ELR (cell line): ENCODE measurements at regions not wholly inside any gene's neighbourhood (a gene's known extent, or its start where the extent isn't known, plus 50 kb on each side); places are given as distances from the start of the nearest gene placed in this dataset.
"Not testable (repeated sequence)": the region's sequence is repeated elsewhere in the genome, so short reads cannot be mapped to it uniquely, and the experiment has no call there.

ENCODE experiments used
- DNase-seq: peaks from one replicate; pipeline ENCODE4 v3.0.0-alpha.2; 2015; ENCODE audit warnings: low read depth

DNA sequence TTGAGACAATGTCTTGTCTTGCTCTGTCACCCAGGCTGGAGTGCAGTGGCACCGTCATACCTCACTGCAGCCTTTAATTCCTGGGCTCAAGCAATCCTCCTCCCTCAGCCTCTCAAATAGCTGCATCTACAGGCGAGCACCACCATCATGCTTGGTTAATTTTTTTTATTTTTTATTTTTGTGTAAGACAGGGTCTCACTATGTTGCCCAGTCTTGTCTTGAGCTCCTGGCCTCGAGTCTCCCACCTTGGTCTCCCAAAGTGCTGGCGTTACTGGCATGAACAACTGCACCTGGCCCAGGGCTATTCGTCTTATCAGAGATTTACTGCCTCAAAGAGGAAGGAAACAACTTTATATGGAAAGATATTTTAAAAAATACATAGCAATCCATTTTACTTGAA is 102.8 kb upstream of the NUPR2 start:
- no peak for DNase-seq

DNA sequence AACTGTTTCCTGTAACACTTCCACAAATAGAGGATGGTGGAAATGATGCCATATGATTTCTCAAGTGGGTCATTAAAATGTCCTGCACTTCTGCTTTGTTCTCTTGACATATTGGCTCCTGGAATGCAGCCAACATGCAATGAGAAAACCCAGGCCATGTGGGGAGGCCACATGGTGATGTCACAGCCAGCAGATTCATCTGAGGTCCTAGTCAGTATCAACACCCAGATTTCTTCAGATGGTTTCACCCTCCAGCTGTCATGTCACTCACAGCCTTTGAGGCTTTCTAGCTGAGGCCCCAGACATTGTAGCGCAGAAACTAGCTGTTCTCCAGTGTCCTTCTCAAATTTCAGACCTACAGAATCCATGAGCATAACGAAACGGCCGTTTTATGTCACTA is 102.3 kb upstream of the NUPR2 start:
- no peak for DNase-seq

DNA sequence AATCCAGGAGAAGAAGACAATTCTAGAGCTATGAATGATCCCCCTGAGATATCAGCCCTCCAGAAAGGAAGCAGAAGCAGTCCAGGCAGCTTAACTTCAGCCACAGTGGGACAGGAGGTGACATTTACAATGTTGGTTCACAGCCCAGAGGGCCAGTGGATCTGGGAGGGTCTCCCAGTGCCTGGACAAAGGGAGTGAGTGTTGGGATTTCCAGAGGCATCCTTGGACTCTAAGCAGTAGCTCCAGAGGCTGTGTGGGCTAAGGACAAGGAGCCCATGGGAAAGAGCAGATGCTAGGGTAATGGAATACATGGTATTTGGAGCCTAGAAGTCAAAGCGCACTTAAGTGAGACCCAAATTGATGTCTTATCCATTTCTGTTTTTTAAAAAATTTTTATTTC is 97.4 kb upstream of the NUPR2 start:
- DNase-seq: no peak

DNA sequence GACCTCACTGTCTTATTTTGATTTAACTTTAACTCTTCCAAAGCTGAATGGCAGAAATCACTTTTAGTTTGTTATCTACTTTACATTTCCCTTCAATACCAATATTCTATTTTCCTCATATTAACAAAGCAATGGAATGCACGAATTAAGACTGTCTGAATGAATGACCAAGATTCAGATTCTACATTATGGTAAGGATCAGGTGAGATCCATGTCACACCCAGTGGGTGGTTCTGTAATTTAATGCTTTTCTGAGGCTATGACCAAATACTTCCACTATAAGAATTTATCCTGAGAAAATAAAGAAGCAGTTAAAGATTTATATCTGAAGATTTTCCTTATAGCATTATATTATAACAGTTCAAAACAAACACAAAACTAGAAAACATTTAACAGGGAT is 90.2 kb upstream of the NUPR2 start:
- DNase-seq: no peak

DNA sequence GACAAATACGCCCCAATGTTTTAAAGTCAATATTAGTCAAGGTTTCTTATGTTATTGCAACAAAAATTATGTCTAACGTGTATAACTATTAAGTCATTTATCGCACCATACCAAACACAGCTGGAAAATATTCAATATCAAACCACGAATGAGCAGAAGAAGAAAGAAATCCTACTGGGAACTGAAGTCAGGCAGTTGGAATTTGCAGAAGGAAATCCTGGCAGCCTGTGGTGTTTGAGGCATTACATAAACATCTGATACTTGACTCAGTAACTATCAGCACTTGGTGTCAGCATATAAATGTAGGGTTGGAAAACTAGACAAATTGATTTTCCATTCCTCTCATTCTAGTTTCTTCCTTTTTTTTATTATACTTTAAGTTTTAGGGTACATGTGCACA is 83.4 kb upstream of the NUPR2 start:
- no peak for DNase-seq

DNA sequence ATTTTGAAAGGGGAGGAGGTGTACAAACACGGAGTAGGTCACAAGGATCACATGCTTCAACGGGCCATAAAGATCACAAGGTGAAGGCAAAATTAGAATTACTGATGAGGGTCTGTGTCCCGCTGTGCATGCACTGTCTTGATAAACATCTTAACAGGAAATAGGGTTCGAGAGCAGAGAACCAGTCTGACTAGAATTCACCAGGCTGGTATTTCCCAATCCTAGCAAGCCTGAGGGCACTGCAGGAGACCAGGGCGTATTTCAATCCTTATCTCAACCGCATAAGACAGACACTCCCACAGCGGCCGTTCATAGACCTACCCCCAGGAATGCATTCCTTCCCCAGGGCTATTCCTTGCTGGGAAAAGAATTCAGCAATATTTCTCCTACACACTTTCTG is 80.0 kb upstream of the NUPR2 start:
- not testable (repeated sequence) for DNase-seq

DNA sequence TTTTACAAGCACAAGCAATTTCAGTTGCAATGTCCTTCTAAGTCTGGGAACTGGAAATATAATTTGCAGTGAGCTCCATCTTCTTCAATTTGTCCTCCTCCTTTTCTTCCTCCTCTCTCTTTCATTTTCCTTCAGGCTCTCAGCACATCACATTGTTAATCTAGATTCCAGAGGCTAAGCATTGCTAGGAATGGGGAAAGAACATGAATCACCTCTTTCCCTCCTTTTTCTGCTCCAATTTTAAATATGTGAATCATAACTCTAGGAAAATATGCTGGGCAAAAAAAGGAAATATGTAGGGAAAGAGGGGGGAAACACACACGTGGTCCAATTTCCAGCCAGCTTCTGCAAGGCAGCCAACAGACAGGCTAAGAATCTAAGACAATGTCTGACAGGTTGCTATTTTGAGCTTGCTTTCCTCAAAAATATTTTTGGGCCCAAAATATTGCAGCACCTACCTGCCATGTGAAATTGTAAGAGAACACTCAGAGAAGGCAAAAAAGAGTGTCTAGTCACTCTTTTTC is 72.7 kb upstream of the NUPR2 start:
- no peak for DNase-seq

DNA sequence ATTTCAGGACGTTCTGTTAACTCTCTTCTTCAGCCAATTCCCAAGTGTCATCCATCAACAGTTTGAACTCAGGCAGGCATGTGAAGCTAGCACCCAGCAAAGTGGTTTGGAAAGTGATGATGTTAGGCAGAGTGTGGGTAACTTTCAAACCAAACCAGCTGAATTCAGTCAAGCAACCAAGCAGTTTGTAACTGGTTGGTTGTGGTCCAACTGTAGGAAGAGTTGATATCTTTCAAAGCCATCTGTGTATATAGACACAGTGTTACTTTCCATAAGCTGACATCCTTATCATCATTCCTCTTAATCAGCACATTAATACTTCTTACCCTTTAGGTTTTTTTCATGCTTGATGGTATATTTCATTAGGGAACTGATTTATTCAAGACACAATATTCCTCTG is 72.2 kb upstream of the NUPR2 start:
- no peak for DNase-seq

DNA sequence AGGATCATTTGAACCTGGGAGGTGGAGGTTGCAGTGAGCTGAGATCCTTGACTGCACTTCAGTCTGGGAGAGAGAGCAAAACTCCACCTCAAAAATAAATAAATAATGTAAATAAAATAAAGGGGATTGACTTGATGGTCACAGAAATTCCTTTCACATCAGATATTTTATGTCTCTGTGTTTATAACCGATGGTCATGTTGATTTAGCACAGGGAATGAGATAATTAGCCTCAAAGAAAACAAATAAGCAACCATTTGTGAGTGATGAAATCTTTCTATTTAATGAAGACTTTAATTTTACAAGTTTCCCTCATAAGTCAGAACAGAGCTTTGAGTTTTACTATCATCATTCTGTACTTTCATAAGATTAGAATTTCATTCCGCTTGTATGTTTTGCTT is 64.8 kb upstream of the NUPR2 start:
- DNase-seq: no peak

DNA sequence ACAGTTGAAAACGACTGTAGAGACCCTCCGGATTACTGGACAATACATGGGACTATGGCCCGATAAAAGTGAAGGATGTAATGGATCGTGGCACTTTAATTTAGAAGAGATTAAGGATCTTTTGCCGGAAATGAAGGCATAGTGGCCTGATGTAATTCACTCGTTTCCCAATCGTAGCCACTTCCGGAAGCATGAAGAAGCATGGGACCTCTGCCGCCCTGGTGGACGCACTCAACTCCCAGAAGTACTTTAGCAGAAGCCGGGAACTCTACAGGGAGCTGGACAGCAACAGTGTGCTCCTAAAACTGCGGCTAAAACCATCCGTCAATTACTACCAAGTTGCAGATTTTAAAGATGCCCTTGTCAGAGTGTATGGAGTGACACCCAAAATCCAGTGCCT is 59.6 kb upstream of the NUPR2 start:
- DNase-seq: no peak

DNA sequence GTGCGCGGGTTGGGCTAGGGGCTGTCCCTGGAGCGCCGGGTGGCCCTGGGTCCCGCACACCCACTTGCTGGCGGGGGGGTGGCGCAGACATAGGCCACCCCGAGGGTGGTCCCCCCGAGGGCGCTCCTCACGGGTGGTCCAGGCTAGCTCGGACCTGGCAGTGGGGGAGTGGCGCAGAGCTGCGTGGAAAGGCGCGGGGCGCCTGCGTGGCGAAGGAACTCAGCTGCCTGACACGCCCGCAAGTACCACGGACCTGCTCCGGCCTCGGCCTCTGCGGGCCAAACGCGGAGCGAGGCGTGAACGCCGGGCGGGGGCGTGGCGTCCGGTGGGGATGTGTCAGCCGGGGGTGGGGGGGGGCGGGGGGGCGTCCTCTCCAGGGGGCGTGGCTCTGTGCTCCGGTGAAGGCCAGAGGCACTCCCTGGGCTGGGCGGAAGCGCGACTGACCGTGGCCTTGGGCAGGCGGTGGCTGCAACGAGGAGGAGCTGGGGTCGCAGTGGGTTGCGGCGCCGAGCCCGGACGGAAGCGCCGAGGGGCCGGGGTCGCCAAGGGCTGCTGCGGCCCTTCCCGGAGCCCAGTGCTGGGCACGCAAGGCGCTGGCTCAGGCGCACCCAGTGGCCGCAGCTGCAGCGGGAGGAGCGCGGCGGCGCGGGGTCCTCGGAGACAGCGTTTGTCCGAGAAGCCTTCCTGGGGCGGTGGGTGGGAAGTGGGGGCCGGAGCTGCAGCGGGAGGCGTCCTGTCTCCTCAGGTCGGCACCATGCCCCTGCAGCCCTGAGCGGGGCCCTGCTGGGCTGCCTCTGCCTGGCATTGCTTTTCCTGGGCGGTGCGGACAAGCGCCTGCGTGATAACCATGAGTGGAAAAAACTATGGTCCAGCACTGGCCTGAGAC is 58.9 kb upstream of the NUPR2 start:
- DNase-seq: no peak

DNA sequence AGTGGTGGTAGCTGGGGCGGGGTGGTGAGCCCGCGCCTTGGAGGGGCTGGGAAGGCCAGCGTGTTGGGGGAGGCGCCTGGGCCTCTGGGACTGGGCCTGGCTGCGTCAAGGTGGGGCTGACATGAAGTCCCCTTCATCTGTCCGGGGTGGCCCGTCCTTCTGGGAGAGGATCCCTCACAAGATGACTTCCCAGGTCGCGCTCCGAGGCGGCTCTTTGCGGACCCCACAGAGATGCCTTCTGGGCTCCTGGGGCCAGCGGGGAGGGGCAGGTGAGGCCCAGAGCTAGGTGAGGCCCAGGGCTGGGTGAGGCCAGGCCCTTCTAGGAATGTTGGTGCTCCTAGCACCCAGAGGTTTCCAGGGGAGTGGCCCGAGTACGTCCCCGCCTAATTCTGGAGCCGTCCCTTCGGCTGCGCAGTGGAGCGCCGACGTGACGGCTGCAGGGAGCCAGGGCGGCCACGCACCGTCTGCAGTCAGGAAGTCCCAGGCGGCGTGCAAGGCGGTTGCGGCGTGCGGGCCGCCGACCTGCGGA is 58.2 kb upstream of the NUPR2 start:
- DNase-seq: no peak
